SU-DHL-6 (cell line): ENCODE measurements at regions not wholly inside any gene's neighbourhood (a gene's known extent, or its start where the extent isn't known, plus 50 kb on each side); places are given as distances from the start of the nearest gene placed in this dataset.

Source experiments
- EZH2phosphoT487 ChIP-seq: fragments of 200-600 bp; sonication (generic), shearing (Covaris generic); conservative IDR thresholded peaks from 2 replicates; pipeline ENCODE4 v1.6.1; 2018; ENCODE audit warnings: mild to moderate bottlenecking, antibody characterized with exemption, low read length, moderate library complexity, mixed read lengths
- TF ChIP-seq, protein P1 (sequence below): fragments of 200-600 bp; sonication (generic); IDR thresholded peaks from one replicate; pipeline ENCODE4 v1.5.1; 2017; ENCODE audit warnings: antibody characterized with exemption, mild to moderate bottlenecking, low read length, moderate library complexity; ENCODE audit not compliant: insufficient read depth, poor library complexity, severe bottlenecking

DNA sequence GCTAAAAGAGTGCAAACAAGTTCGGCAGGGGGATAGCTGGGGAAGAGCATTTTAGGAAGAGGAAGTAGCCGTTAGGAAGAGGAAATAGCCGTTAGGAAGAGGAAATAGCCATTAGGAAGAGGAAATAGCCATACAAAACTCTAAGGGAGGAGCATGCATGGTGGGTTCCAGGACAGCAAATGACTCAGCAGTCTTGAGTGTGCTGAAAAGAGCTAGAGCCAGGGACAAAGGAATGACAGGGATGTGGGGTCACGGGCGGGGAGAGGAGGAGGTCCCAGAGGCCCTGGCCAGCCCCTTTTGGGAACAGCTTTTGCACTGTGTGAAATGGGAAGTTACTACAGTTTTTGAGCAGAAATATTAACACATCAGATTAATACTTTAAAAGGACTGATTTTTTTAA lies 882.6 kb downstream of the TRIML1 start:
- TF ChIP-seq, protein P1, sequence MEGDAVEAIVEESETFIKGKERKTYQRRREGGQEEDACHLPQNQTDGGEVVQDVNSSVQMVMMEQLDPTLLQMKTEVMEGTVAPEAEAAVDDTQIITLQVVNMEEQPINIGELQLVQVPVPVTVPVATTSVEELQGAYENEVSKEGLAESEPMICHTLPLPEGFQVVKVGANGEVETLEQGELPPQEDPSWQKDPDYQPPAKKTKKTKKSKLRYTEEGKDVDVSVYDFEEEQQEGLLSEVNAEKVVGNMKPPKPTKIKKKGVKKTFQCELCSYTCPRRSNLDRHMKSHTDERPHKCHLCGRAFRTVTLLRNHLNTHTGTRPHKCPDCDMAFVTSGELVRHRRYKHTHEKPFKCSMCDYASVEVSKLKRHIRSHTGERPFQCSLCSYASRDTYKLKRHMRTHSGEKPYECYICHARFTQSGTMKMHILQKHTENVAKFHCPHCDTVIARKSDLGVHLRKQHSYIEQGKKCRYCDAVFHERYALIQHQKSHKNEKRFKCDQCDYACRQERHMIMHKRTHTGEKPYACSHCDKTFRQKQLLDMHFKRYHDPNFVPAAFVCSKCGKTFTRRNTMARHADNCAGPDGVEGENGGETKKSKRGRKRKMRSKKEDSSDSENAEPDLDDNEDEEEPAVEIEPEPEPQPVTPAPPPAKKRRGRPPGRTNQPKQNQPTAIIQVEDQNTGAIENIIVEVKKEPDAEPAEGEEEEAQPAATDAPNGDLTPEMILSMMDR, result no peak
- TF ChIP-seq EZH2phosphoT487, result no peak
